BLaER1 treated with 17β-estradiol and CSF1 and Interleukin-3, amounts not matched to agents 10 nM and 100 nM (cell line): ENCODE measurements at regions not wholly inside any gene's neighbourhood (a gene's known extent, or its start where the extent isn't known, plus 50 kb on each side); places are given as distances from the start of the nearest gene placed in this dataset.

ENCODE experiments used
- H3K27ac ChIP-seq, 11 experiments: shearing (Covaris generic); formaldehyde crosslinking; 2 replicates each; pipeline ENCODE4 v1.8.1; 2022
- H3K27me3 ChIP-seq, 11 experiments: shearing (Covaris generic); formaldehyde crosslinking; 2 replicates each; pipeline ENCODE4 v1.8.1; 2022
- H3K36me3 ChIP-seq, 11 experiments: shearing (Covaris generic); formaldehyde crosslinking; 2 replicates each; pipeline ENCODE4 v1.8.1; 2022
- H3K4me1 ChIP-seq, 10 experiments: shearing (Covaris generic); formaldehyde crosslinking; 2 replicates each; pipeline ENCODE4 v1.8.1; 2022
- H3K4me2 ChIP-seq, 11 experiments: shearing (Covaris generic); formaldehyde crosslinking; 2 replicates each; pipeline ENCODE4 v1.8.1; 2022
- H3K4me3 ChIP-seq, 10 experiments: shearing (Covaris generic); formaldehyde crosslinking; 2 replicates each; pipeline ENCODE4 v1.8.1; 2022
- H3K9ac ChIP-seq, 11 experiments: shearing (Covaris generic); formaldehyde crosslinking; 2 replicates each; pipeline ENCODE4 v1.8.1; 2022
- H3K9me3 ChIP-seq, 11 experiments: shearing (Covaris generic); formaldehyde crosslinking; replicated peaks in 1 of 11; 2 replicates each; pipeline ENCODE4 v1.8.1; 2022
- H4K20me1 ChIP-seq, 11 experiments: shearing (Covaris generic); formaldehyde crosslinking; 2 replicates each; pipeline ENCODE4 v1.8.1; 2022
- Cebpa-rat ChIP-seq, 11 experiments: shearing (Covaris generic); IDR thresholded peaks; 2 replicates each; pipeline ENCODE4 v1.8.1; 2022

GRCh38 chr5:19001054-19001453 lies 986.9 kb downstream of the CDH18 start:
- Histone ChIP-seq H3K4me2 (no peak overlapping the region), H3K36me3 (no peaks in the 10 kb centered on the region), H3K27me3 (no peaks in the 10 kb centered on the region), H3K4me3 (no peak overlapping the region), H3K27ac (no peak overlapping the region), H3K9me3 (no peaks in the 10 kb centered on the region), H4K20me1 (no peaks in the 10 kb centered on the region), H3K9ac (no peak overlapping the region), H3K4me1 (no peaks in the 10 kb centered on the region)
- TF ChIP-seq Cebpa-rat (IDR thresholded peaks at IDR 0.05), result no peak

DNA sequence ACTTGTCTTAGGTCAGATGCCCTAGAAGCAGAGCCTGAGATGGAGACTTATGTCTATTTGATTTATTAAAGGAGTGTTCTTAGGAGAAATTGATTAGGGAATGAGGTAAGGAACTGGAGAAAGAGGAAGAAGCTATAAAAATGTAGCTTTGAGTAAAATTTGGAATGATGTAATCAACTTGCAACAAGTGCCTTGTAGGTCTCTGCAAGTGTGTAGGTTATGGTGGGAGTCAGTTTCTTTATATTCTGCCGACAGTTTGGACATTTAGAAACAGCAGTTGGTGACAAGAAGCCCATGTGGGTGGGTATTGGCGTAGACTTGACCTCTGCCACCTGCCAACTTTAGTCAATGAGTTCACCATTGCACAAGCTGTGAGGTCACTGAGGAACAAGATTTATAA lies 986.5 kb downstream of the CDH18 start:
- H4K20me1 ChIP-seq, result no peaks in the 10 kb centered on the region
- no peak overlapping the region for H3K4me3 ChIP-seq
- TF ChIP-seq Cebpa-rat (IDR thresholded peaks at IDR 0.05), result no peak
- H3K4me2 ChIP-seq, result no peak overlapping the region
- H3K4me1 ChIP-seq, result no peaks in the 10 kb centered on the region
- H3K27ac ChIP-seq, result no peak overlapping the region
- H3K36me3 ChIP-seq, result no peaks in the 10 kb centered on the region
- no peaks in the 10 kb centered on the region for H3K27me3 ChIP-seq
- H3K9me3 ChIP-seq, result no peaks in the 10 kb centered on the region
- H3K9ac ChIP-seq, result no peak overlapping the region

DNA sequence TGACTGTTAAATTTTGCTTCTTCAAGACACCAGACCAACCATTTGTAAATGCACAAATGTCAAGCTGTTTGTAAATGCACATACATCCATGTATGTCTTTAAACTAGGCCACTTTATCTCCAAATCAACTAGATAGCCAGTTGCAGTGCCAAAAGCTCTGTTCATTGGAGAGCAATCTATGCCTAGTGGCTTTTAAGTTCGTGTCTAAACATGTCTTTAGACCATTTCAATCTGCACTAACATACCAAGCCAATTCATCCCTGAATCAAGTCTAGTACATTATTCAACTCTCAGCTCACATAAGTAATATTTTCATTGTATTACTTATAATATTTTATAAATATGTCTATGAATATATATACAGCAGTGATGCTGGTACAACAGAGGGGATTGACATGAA lies 985.9 kb downstream of the CDH18 start:
- TF ChIP-seq Cebpa-rat (IDR thresholded peaks at IDR 0.05), result no peak
- Histone ChIP-seq H3K4me1 (no peaks in the 10 kb centered on the region), H4K20me1 (no peaks in the 10 kb centered on the region), H3K4me3 (no peak overlapping the region), H3K27ac (no peak overlapping the region), H3K4me2 (no peak overlapping the region), H3K27me3 (no peaks in the 10 kb centered on the region), H3K9ac (no peak overlapping the region), H3K9me3 (no peaks in the 10 kb centered on the region), H3K36me3 (no peaks in the 10 kb centered on the region)

DNA sequence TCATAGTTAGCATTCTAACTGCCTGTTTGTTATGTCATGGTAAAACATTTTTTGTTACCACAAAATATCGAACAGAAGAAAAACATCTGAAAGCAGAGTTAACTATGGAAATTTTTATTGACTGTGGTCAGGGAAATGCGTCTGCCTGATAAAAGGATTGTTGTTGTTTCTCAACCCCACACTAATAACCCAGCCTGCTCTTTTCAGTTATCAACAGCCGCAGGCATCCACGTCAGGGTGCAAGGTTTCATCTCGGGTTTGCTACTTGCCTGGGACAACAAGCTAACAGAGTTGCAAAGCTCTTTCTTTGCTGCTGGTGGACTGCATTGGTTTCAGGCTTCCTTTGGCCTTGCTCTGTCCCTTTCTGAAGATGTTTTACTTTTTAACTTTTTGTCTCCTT lies 969.2 kb downstream of the CDH18 start:
- Histone ChIP-seq H3K4me3 (no peak overlapping the region), H3K9ac (no peak overlapping the region), H3K36me3 (no peaks in the 10 kb centered on the region), H3K27ac (no peak overlapping the region), H3K4me1 (no peaks in the 10 kb centered on the region), H3K9me3 (no peaks in the 10 kb centered on the region), H4K20me1 (no peaks in the 10 kb centered on the region), H3K4me2 (no peak overlapping the region), H3K27me3 (no peaks in the 10 kb centered on the region)
- TF ChIP-seq Cebpa-rat (IDR thresholded peaks at IDR 0.05), result no peak

DNA sequence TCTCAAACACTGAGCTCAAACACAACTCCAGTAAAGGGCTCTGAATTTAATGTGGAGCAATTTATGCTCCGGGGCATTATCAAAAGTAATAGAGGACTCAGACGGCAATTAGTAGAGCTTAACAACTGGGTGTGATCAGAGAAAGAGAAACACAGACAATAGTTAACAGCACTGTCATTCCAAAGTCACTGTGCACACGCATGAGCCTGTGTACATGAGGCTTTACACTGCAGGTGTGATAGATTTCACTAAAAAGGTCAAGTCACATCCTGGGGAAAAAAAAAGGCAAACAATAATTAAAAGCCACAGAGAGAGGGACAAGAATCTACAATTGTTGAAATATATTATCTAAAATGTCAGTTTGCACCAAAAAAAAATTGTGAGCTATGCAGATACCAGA lies 956.5 kb downstream of the CDH18 start:
- no peaks in the 10 kb centered on the region for H3K27me3 ChIP-seq
- no peak overlapping the region for H3K4me3 ChIP-seq
- no peaks in the 10 kb centered on the region for H4K20me1 ChIP-seq
- H3K4me2 ChIP-seq, result no peak overlapping the region
- H3K9me3 ChIP-seq, result no peaks in the 10 kb centered on the region
- H3K4me1 ChIP-seq, result no peaks in the 10 kb centered on the region
- no peak overlapping the region for H3K27ac ChIP-seq
- TF ChIP-seq Cebpa-rat (IDR thresholded peaks at IDR 0.05), result no peak
- H3K9ac ChIP-seq, result no peak overlapping the region
- no peaks in the 10 kb centered on the region for H3K36me3 ChIP-seq

- no peaks in the 10 kb centered on the region for H3K4me1 ChIP-seq
- no peaks in the 10 kb centered on the region for H4K20me1 ChIP-seq
- no peaks in the 10 kb centered on the region for H3K9me3 ChIP-seq
- TF ChIP-seq Cebpa-rat (IDR thresholded peaks at IDR 0.05), result no peak
- no peak overlapping the region for H3K4me2 ChIP-seq
- no peak overlapping the region for H3K27ac ChIP-seq
- no peak overlapping the region for H3K4me3 ChIP-seq
- no peak overlapping the region for H3K9ac ChIP-seq
- H3K36me3 ChIP-seq, result no peaks in the 10 kb centered on the region
- H3K27me3 ChIP-seq, result no peaks in the 10 kb centered on the region
These were observed 952.2 kb downstream of the CDH18 start for GRCh38 chr5:19035816-19036215.

GRCh38 chr5:19042106-19042505 lies 945.9 kb downstream of the CDH18 start:
- no peak overlapping the region for H3K27ac ChIP-seq
- TF ChIP-seq Cebpa-rat (IDR thresholded peaks at IDR 0.05), result peak in 1 of 11 experiments; percentile 36; a peak in 1 of 22 replicates

DNA sequence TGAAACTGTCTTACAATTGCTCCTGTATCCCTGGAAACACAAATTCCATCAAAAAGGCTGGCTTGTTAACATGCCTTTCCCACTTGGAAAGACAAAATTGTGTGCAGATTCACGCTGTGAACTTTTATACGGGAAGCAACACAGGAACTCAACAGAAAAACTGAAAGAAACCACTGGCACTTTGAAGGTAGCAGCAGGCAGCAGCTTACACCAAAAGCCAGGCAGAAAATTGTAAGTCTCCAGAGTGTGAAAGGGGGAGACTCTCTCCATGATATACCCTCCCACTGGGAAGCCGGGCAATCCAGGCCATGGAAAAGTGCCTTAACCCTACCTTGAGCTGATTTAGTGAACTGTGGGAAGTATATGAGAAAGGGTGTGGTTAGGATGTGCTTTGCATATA lies 943.7 kb downstream of the CDH18 start:
- no peak overlapping the region for H3K27ac ChIP-seq
- no peaks in the 10 kb centered on the region for H3K27me3 ChIP-seq
- H3K4me2 ChIP-seq, result no peak overlapping the region
- H4K20me1 ChIP-seq, result no peaks in the 10 kb centered on the region; a peak in 1 of 22 replicates
- no peaks in the 10 kb centered on the region for H3K36me3 ChIP-seq
- H3K9me3 ChIP-seq, result no peaks in the 10 kb centered on the region
- H3K4me3 ChIP-seq, result no peak overlapping the region
- no peak overlapping the region for H3K9ac ChIP-seq
- no peak for TF ChIP-seq Cebpa-rat (IDR thresholded peaks at IDR 0.05)
- no peaks in the 10 kb centered on the region for H3K4me1 ChIP-seq

More at GRCh38 chr5:19042106-19042505, 945.9 kb downstream of the CDH18 start:
- Histone ChIP-seq H4K20me1 (no peaks in the 10 kb centered on the region; a peak in 1 of 22 replicates), H3K4me1 (no peaks in the 10 kb centered on the region), H3K4me2 (no peak overlapping the region), H3K27me3 (no peaks in the 10 kb centered on the region), H3K36me3 (no peaks in the 10 kb centered on the region), H3K9ac (no peak overlapping the region), H3K4me3 (no peak overlapping the region), H3K9me3 (no peaks in the 10 kb centered on the region)

DNA sequence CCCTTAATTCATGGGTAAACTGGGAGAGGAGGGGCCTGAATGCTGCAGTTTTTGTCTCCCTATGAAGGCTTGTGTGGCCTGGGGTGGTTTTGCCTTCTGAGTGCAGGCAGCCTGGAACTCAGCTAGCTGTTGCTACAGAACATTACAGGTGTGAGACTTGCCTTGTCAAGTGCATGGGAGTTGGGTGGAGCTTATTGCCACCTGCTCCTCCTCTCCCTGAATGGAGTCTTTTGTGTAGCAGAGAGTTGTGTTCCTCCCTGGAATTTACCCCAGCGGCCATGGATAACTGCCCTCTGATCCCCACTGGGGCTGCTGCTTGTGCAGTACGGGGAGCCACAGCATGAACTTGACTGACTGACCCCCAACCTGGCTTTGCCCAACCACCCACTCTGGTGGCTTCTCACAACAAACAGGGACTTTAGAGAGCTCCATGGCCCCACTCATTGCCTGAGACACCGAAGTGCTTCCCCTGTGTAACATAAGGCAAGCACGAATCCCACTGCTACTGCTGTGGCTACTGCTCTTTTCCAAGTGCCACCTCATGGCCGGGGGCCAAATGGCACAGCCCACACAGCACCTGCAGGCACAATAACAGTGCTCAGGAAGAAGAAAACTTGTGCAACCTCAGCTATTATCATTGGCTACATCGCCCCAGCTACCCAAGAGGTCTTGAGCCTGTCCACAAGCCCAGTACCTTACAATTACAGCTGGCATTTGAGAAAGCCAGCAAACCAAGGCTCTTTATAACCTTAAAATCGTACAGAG lies 942.9 kb downstream of the CDH18 start:
- no peaks in the 10 kb centered on the region; a peak in 1 of 22 replicates for H4K20me1 ChIP-seq
- H3K9ac ChIP-seq, result no peak overlapping the region
- no peak overlapping the region for H3K4me3 ChIP-seq
- no peaks in the 10 kb centered on the region for H3K36me3 ChIP-seq
- H3K9me3 ChIP-seq, result no peaks in the 10 kb centered on the region
- H3K27ac ChIP-seq, result no peak overlapping the region
- no peaks in the 10 kb centered on the region for H3K4me1 ChIP-seq
- no peak overlapping the region for H3K4me2 ChIP-seq
- no peaks in the 10 kb centered on the region for H3K27me3 ChIP-seq
- no peak for TF ChIP-seq Cebpa-rat (IDR thresholded peaks at IDR 0.05)

DNA sequence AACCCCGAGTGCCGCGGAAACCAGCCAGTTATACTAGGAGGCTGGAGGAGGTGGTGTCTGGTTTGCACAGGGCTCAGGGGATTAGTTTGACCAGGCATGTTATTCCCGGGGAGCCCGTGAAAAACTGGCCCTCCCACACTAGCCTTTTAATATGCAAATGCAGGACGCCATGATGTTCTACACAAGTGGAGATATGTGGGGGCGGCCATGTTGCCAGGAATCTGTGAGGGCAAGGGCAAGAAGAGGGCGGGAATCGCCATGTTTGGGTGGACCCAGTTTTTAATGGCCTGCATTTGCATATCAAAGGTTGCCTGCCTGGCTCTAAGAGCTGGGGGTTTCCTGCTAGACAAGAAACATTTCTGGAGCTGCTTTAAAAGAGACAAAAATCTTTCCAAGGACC lies 940.7 kb downstream of the CDH18 start:
- H3K4me2 ChIP-seq, result no peak overlapping the region
- H4K20me1 ChIP-seq, result no peaks in the 10 kb centered on the region; a peak in 1 of 22 replicates
- H3K27me3 ChIP-seq, result no peaks in the 10 kb centered on the region
- no peaks in the 10 kb centered on the region for H3K9me3 ChIP-seq
- H3K36me3 ChIP-seq, result no peaks in the 10 kb centered on the region
- no peak for TF ChIP-seq Cebpa-rat (IDR thresholded peaks at IDR 0.05)
- no peak overlapping the region for H3K27ac ChIP-seq
- H3K4me1 ChIP-seq, result no peaks in the 10 kb centered on the region
- no peak overlapping the region for H3K4me3 ChIP-seq
- H3K9ac ChIP-seq, result no peak overlapping the region
